SW 1271 (cell line): ENCODE measurements at regions not wholly inside any gene's neighbourhood (a gene's known extent, or its start where the extent isn't known, plus 50 kb on each side); places are given as distances from the start of the nearest gene placed in this dataset.
"Not testable (repeated sequence)": the region's sequence is repeated elsewhere in the genome, so short reads cannot be mapped to it uniquely, and the experiment has no call there.

Experiments
- DNase-seq, 2 experiments: peaks; one replicate each; lab custom pipeline; 2025; lab: John Stamatoyannopoulos, UW

GRCh38 chr16:13733561-13733960 lies 186.4 kb upstream of the ERCC4 start:
- DNase-seq: no peak

- not testable (repeated sequence) for DNase-seq
Measured at GRCh38 chr16:13739621-13740373, 180.2 kb upstream of the ERCC4 start.

GRCh38 chr16:13742928-13743327 lies 177.0 kb upstream of the ERCC4 start:
- no peak for DNase-seq

- DNase-seq: no peak
Measured at GRCh38 chr16:13743571-13743970, 176.4 kb upstream of the ERCC4 start.

GRCh38 chr16:13756411-13757140 lies 163.4 kb upstream of the ERCC4 start:
- DNase-seq: no peak

GRCh38 chr16:13766334-13766733 lies 153.6 kb upstream of the ERCC4 start:
- no peak for DNase-seq

- peak in 1 of 2 experiments; percentile 5 for DNase-seq
Measured at GRCh38 chr16:13767215-13767614, 152.7 kb upstream of the ERCC4 start.

- DNase-seq: no peak
Measured at GRCh38 chr16:13768471-13768870, 151.5 kb upstream of the ERCC4 start.

- DNase-seq: no peak
Measured at GRCh38 chr16:13770436-13770835, 149.5 kb upstream of the ERCC4 start.

GRCh38 chr16:13772782-13773181 lies 147.2 kb upstream of the ERCC4 start:
- no peak for DNase-seq

- DNase-seq: no peak
Measured at GRCh38 chr16:13779676-13780075, 140.3 kb upstream of the ERCC4 start.

- DNase-seq: no peak
Measured at GRCh38 chr16:13780406-13781168, 139.4 kb upstream of the ERCC4 start.

GRCh38 chr16:13781169-13781564 lies 138.8 kb upstream of the ERCC4 start:
- no peak for DNase-seq

- DNase-seq: no peak
Measured at GRCh38 chr16:13781575-13782338, 138.2 kb upstream of the ERCC4 start.

- DNase-seq: no peak
Measured at GRCh38 chr16:13791095-13791494, 128.9 kb upstream of the ERCC4 start.

GRCh38 chr16:13793841-13794409 lies 126.0 kb upstream of the ERCC4 start:
- no peak for DNase-seq

GRCh38 chr16:13795131-13795530 lies 124.8 kb upstream of the ERCC4 start:
- no peak for DNase-seq

- no peak for DNase-seq
Measured at GRCh38 chr16:13797718-13798117, 122.2 kb upstream of the ERCC4 start.

- DNase-seq: no peak
Measured at GRCh38 chr16:13798211-13798610, 121.7 kb upstream of the ERCC4 start.

GRCh38 chr16:13803974-13804373 lies 116.0 kb upstream of the ERCC4 start:
- DNase-seq: no peak

GRCh38 chr16:13805951-13806350 lies 114.0 kb upstream of the ERCC4 start:
- DNase-seq: no peak

GRCh38 chr16:13806671-13807070 lies 113.3 kb upstream of the ERCC4 start:
- no peak for DNase-seq
